GM18508 (cell line): ENCODE measurements at regions not wholly inside any gene's neighbourhood (a gene's known extent, or its start where the extent isn't known, plus 50 kb on each side); places are given as distances from the start of the nearest gene placed in this dataset.

ENCODE experiments used
- ATAC-seq: cut with Tn5 transposase; IDR thresholded peaks from one replicate; pipeline ENCODE4 v1.9.1; 2021; ENCODE audit warnings: moderate number of reproducible peaks; ENCODE audit not compliant: insufficient read depth, unreplicated experiment

- no peak for ATAC-seq
Observed at GRCh38 chr9:20291201-20291600, 331.1 kb downstream of the MLLT3 start.

DNA sequence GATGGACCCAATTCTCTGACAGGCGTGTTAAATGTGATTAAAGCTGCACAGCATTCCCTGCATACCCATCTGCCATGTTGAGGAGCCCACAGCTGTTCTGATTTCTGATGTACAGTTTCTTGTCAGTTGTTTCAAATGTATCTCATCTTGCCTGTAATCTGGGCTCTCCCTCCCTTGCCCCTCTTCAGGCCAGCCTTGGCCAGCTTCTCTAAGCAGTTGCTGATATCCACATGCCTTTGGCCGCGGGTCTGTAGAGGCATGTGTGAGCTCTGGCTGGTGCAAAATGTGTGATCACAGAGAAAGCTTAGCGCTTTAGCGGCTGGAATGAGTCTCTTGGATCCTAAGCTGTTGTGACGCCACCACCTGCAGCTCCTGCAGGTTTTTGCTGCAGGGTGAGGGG lies 332.0 kb downstream of the MLLT3 start:
- no peak for ATAC-seq

DNA sequence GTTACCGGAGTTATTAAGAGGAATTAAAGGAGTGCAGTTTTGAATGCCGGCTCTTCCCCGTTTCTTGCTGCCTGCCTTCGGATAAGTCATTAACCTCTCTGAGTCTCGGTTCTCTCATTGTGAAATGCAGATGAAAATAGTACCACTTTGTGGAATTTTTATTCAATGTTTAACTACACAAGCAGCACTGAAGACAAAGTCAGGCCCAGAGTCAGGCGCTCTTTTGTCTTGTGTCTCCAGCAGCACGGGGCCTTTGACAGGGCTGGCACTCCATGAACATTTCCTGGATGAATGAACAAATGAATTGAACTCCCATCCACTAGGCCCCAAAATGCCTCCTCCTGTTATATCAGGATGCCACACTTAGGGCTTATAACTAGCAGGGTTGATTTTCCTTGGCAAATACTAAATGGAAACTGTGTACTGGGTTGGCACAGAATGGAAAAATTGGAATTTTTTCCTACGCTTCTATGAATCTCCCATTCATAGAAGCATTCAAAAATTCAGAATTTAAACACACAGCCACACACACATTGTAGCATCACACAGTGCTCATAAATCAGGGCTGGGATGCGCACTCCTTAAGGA lies 332.8 kb downstream of the MLLT3 start:
- no peak for ATAC-seq

DNA sequence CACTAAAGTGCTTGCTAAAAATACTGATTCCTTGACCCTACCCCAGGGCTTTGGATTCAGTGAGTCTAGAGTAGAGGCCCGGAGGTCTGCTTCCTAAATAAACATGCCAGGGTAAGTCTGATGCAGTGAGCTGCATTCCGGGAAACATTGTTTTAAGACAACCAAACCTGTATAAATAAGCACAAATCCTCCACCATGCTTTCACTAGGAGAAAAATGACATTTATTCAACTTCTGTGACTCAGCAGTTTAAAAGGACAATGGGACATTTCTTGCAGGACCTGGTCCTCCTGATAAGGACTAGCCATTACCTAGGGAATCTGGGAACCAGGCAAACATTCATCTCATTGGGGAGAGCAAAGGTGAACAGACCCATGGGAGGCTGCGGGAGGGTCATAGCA lies 335.3 kb downstream of the MLLT3 start:
- ATAC-seq, result no peak

DNA sequence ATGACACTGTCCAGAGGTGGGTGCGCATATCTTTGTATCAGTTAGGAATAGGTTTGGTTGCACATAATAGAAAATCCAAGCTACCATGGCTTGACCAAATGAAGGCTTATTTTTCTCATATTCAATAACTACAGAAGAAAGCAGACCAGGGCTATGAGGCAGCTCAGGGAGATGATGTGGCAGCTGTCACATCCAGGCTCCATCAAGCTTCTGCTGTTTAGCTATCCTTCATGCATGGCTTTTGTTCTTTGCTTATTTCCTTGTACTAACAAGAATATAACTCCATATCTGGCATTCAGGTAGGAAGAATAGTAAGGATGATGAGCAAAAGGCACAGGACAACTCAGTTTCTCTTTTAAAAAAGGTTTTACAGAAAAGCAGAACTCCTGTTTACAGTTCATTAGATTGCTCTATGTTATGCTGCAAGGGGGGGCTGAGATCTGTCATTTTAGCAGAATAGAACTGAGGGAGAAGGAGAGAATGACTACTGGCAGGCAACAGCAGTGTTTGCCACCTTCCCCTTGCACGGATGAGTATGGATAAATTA lies 336.1 kb downstream of the MLLT3 start:
- no peak for ATAC-seq

GRCh38 chr9:20284601-20285289 lies 337.6 kb downstream of the MLLT3 start:
- no peak for ATAC-seq

DNA sequence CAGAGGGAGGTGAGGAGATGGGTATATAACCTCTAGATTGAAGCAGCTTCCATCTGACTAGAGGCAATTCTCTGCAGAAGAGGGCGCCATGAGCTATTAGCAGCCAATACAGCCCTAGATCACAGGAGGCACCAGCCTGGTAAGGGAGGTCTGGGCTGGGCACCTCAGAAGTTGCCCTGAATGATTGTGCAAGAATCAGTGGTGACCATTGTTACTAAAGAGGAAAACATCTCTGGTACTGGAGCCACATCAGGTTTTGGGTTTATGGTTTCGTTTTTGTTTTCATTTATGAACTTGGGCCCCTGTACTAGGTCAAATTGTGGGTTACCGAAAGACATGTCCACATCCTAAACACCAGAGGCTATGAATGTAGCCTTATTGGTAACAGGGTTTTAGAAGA lies 342.0 kb downstream of the MLLT3 start:
- ATAC-seq, result no peak

DNA sequence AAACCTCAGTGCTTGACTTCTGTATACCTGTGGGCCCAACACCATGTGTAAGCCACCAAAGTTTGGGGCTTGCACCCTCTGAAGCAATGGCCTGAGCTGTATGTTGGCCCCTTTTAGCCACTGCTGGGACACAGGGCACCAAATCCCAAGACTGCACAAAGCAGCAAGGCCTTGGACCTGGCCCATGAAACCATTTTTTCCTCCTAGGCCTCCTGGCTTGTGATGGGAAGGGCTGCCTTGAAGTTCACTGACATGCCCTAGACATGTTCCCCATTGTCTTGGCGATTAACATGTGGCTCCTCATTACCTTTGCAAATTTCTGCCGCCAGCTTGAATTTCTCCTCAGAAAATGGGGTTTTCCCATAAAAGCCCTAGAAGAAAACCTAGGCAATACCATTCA lies 345.5 kb downstream of the MLLT3 start:
- ATAC-seq, result no peak

DNA sequence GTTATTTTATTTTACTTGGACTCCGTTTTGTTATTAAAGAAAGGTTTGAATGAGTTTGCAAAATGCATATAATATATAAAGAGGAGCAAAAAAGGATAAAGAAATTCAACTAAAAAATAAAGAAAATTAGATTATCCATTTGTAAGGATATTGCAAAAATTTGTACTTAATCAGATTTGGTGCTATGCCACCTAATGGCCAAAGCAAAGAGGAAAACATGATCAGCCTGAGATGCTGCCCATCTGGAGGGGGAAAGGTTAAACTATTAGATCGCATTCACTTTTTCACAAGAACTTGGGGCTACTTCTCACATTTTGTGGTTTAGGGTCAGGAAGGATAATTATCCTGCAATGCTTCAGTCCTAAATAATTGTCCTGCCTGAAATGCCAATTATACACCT lies 350.6 kb downstream of the MLLT3 start:
- no peak for ATAC-seq

DNA sequence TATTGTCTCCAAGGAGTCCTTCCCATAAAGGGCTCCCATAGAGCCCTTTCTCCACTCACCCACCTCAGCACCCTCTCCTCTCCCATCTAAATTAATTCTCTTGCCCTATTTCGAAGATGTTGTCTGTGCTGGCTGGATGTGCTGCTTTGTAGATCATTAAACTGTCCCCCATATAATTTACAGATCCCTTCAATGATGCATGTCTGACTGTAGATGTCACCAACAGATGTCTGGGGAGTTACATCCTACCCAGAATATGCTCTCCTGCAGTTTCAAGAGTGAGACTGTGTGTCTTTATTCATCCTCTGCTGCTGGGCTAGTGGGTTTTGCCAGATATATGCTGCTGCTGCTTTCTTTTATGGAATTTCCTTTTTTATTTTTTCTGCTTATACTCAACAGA lies 351.2 kb downstream of the MLLT3 start:
- ATAC-seq, result no peak

- ATAC-seq, result no peak
Observed at GRCh38 chr9:20270161-20270560, 352.1 kb downstream of the MLLT3 start.

GRCh38 chr9:20269620-20270019 lies 352.7 kb downstream of the MLLT3 start:
- ATAC-seq, result no peak

GRCh38 chr9:20264896-20265295 lies 357.4 kb downstream of the MLLT3 start:
- ATAC-seq, result no peak

GRCh38 chr9:20262611-20263010 lies 359.7 kb downstream of the MLLT3 start:
- ATAC-seq, result no peak

GRCh38 chr9:20256284-20256948 lies 365.9 kb downstream of the MLLT3 start:
- ATAC-seq, result no peak

- no peak for ATAC-seq
Observed at GRCh38 chr9:20255052-20255451, 367.2 kb downstream of the MLLT3 start.

GRCh38 chr9:20253635-20254034 lies 368.7 kb downstream of the MLLT3 start:
- ATAC-seq, result no peak

GRCh38 chr9:20252778-20253177 lies 369.5 kb downstream of the MLLT3 start:
- ATAC-seq, result no peak

- no peak for ATAC-seq
Observed at GRCh38 chr9:20250791-20251190, 371.5 kb downstream of the MLLT3 start.

DNA sequence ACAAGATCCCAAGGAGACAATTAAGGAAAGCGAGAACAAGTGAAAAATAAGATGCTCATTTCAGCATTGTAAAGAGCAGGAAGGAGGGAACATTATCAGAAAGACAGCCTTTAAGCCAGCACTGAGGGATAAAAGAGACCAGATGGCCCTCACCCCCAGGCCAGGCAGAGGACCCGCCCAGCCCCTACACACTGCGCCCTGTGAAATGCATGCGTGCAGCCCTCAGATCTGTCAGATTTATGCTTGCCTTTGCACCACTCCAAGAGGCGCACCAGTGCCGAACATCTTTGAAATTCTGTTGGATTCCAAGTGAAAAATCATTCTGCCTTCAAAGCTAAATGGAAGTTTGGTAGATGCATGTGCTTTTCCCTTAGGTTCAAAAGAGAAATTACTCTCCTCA lies 378.0 kb downstream of the MLLT3 start:
- ATAC-seq, result no peak

DNA sequence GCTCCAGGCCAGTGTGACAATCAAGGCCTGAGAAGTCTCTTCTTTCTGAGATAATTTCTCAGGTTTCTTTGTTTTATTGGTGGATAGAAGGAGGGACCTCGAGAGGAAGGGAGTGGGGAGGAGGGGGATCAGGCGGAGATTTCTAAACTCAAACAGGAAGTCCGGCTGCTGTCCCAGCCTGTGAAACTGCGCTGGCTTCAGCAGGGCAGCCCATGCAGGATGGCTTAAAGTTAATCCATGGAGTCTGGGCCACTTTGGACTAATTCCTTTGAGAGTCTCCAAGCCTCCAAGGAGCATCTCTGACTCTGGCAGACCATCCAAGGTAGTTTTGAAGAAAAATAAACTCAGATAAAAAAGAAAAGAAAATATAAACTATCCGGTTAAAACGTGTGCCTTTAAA lies 378.5 kb downstream of the MLLT3 start:
- ATAC-seq, result no peak
